Gastrocnemius medialis (tissue), 4 donors: ENCODE measurements at regions not wholly inside any gene's neighbourhood (a gene's known extent, or its start where the extent isn't known, plus 50 kb on each side); places are given as distances from the start of the nearest gene placed in this dataset.

Experiments
- ATAC-seq, 2 donors: fragments of 150-250 bp; one replicate each; pipeline ENCODE4 v1.9.1; 2016
- DNase-seq, 2 donors: peaks; one replicate each; pipeline ENCODE4 v3.0.0-alpha.2; 2019
- H3K27ac ChIP-seq, 4 donors: fragments of 200-600 bp; sonication (generic); 1 replicate in 1 of 4; 2 replicates in 3 of 4; pipeline ENCODE4 v1.5.1; 2016 to 2018; ENCODE audit warnings: mild to moderate bottlenecking in 2 of 4, moderate library complexity in 1 of 4
- H3K27me3 ChIP-seq, 3 donors: fragments of 200-600 bp; sonication (generic) in 2 of 3; 1 replicate in 1 of 3; 2 replicates in 2 of 3; pipeline versions ENCODE4 v1.5.1 to v1.6.0; 2016 to 2019; ENCODE audit warnings: mild to moderate bottlenecking in 1 of 3, moderate library complexity in 1 of 3
- H3K36me3 ChIP-seq, 2 donors: fragments of 200-600 bp; sonication (generic) in 1 of 2; one replicate each; pipeline ENCODE4 v1.5.1; 2017 to 2018
- H3K4me1 ChIP-seq, 2 donors: fragments of 200-600 bp; sonication (generic) in 1 of 2; one replicate each; pipeline ENCODE4 v1.5.1; 2016 to 2017; ENCODE audit warnings: mild to moderate bottlenecking in 2 of 2
- H3K4me3 ChIP-seq, 4 donors: fragments of 200-600 bp; sonication (generic) in 3 of 4; 1 replicate in 1 of 4; 2 replicates in 3 of 4; pipeline ENCODE4 v1.5.1; 2016 to 2019; ENCODE audit warnings: mild to moderate bottlenecking in 2 of 4
- H3K9me3 ChIP-seq, 3 donors: fragments of 200-600 bp; sonication (generic) in 2 of 3; 1 replicate in 1 of 3; 2 replicates in 2 of 3; pipeline ENCODE4 v1.5.1; 2016 to 2019
- POLR2A ChIP-seq, 2 donors: fragments of 450-650 bp; IDR thresholded peaks; one replicate each; pipeline ENCODE4 v1.6.1; 2017; ENCODE audit warnings: antibody characterized with exemption in 2 of 2, mild to moderate bottlenecking in 2 of 2, moderate library complexity in 2 of 2
- in situ Hi-C, 4 donors: fragments of 200-750 bp; cut with MboI; loops; one replicate each; pipeline versions ENCODE4 v1.15.0 to v1.8.0; 2017; ENCODE audit warnings: low sequenced_read_pairs in 4 of 4
- intact Hi-C: fragments of 100-400 bp; cut with DNase I; formaldehyde crosslinking; loops from one replicate; pipeline ENCODE4 v1.15.1; 2023; ENCODE audit warnings: low total_unique reads
- TF ChIP-seq, protein P1 (sequence below), 5 experiments: fragments of 450-650 bp in 3 of 5; fragments of 200-600 bp in 2 of 5; sonication (generic) in 2 of 5; IDR thresholded peaks in 4 of 5; conservative IDR thresholded peaks in 1 of 5; 1 replicate in 4 of 5; 2 replicates in 1 of 5; pipeline ENCODE4 v1.5.1; 2016 to 2019; ENCODE audit warnings: antibody characterized with exemption in 5 of 5, mild to moderate bottlenecking in 3 of 5, moderate library complexity in 3 of 5

DNA sequence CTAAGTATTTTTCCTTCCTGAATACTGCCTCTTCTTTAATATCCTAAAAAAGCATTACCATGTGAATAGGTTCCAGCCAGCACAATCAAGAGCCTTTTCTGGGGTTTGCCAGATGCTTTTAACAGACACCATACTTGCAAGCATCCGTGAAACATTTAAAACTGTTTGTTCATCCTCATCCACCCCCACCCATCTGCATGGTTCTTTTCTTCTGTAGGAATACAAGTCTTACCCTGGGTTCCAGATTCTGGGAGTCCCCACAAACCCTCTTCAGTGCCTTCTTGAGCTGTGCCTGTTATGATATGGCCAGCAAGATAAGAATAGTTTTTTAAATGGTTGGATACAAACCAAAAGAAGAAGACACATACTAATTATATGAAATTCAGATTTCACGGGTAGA, 354.9 kb upstream of the PLXNA2 start:
- no peaks in the 10 kb centered on the region for H3K27me3 ChIP-seq
- TF ChIP-seq, protein P1, sequence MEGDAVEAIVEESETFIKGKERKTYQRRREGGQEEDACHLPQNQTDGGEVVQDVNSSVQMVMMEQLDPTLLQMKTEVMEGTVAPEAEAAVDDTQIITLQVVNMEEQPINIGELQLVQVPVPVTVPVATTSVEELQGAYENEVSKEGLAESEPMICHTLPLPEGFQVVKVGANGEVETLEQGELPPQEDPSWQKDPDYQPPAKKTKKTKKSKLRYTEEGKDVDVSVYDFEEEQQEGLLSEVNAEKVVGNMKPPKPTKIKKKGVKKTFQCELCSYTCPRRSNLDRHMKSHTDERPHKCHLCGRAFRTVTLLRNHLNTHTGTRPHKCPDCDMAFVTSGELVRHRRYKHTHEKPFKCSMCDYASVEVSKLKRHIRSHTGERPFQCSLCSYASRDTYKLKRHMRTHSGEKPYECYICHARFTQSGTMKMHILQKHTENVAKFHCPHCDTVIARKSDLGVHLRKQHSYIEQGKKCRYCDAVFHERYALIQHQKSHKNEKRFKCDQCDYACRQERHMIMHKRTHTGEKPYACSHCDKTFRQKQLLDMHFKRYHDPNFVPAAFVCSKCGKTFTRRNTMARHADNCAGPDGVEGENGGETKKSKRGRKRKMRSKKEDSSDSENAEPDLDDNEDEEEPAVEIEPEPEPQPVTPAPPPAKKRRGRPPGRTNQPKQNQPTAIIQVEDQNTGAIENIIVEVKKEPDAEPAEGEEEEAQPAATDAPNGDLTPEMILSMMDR (IDR thresholded peaks at IDR 0.05 in 4 of 5, conservative IDR thresholded peaks at IDR 0.05 in 1 of 5) = no peak
- no peak for TF ChIP-seq POLR2A (IDR thresholded peaks at IDR 0.05)
- ATAC-seq = no peak
- H3K4me3 ChIP-seq = no peak overlapping the region
- intact Hi-C loops = no loop called here
- H3K4me1 ChIP-seq = no peaks in the 10 kb centered on the region
- DNase-seq = no peak
- H3K27ac ChIP-seq = no peak overlapping the region
- no peaks in the 10 kb centered on the region for H3K36me3 ChIP-seq
- in situ Hi-C loops = no loop called here
- H3K9me3 ChIP-seq = no peaks in the 10 kb centered on the region

DNA sequence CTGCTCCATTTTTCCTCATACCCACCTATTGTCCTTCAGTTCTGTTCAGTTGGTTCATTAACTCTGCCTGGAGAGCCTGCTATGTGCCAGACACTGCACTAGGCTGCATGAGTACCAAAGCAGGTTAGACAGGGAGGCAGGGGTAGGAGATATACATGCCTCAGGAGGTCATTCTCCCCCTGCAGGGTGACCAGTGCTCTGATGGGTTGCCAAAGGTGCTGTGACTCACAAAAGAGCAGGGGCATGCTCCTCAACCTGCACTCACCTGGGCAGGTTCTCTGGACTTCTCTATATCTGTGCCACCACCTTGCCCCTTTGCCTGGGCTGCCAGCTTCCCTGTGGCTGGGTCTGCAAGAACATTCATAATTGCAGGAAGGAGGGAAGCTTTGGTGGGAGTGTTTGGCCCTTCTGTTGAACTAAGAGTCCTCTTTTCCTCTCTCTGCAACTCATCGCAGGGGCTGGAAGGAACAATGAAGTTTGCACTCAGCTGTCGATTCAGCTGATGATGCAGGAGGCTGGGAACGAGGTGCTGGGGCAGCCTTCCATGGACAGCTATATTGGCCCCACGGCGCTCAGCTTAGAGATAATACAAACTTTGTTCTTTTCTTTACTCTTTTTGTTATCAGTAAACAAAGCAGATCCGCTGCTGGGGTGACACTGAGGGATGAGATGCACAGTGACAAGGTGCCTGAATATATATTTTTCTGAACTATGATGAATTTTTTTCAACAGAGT, 356.4 kb upstream of the PLXNA2 start:
- no peaks in the 10 kb centered on the region for H3K4me1 ChIP-seq
- intact Hi-C loops (no loop called here), in situ Hi-C loops (no loop called here)
- H3K4me3 ChIP-seq = no peak overlapping the region
- TF ChIP-seq, protein P1 (IDR thresholded peaks at IDR 0.05 in 4 of 5, conservative IDR thresholded peaks at IDR 0.05 in 1 of 5) = no peak
- TF ChIP-seq POLR2A (IDR thresholded peaks at IDR 0.05) = no peak
- H3K36me3 ChIP-seq = no peaks in the 10 kb centered on the region
- H3K9me3 ChIP-seq = no peaks in the 10 kb centered on the region
- DNase-seq (no peak), ATAC-seq (no peak)
- no peaks in the 10 kb centered on the region for H3K27me3 ChIP-seq
- no peak overlapping the region for H3K27ac ChIP-seq

DNA sequence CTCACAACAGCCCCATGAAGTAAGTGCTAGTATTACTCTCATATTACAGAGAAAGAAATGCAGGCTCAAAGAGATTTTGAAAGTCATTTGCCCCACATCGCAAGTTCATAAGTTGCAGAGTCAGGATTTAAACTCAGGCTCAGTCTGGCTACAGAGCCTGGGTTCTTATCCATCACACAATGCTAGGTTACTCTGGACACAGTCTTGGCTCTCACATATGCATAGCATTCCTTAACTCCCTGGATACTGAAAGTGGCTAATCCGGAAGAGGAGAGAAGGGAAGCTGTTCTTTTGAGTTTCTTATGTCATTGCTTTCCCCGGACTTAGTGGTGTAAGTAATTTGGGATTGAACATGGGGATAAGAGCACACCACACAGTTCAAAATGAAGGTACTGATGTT, 357.4 kb upstream of the PLXNA2 start:
- Histone ChIP-seq H3K27me3 (no peaks in the 10 kb centered on the region), H3K4me1 (no peaks in the 10 kb centered on the region), H3K27ac (no peak overlapping the region), H3K4me3 (no peak overlapping the region), H3K36me3 (no peaks in the 10 kb centered on the region), H3K9me3 (no peaks in the 10 kb centered on the region)
- TF ChIP-seq, protein P1 (IDR thresholded peaks at IDR 0.05 in 4 of 5, conservative IDR thresholded peaks at IDR 0.05 in 1 of 5) = no peak
- no peak for TF ChIP-seq POLR2A (IDR thresholded peaks at IDR 0.05)
- ATAC-seq = no peak
- in situ Hi-C loops (no loop called here), intact Hi-C loops (no loop called here)
- DNase-seq = no peak

DNA sequence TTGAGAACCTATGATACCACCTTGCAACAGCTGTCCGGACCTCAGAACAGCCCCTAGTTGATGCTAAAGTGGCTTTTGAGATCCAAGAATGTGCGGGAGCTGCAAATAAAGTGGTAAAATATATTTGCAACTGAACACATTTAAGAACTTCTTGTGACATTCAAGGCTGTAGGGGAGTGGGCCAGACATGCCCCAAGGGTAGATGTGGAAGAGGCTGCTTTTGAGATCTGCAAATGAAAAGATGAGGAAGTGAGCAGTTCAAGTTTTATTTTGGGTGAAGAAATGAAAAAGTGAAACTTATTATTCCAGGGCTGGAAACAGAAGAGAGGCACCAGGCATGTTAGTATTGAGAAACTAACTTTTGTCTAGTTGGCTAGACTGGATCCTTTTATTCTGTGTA, 359.5 kb upstream of the PLXNA2 start:
- intact Hi-C loops = no loop called here
- ATAC-seq = no peak

More for the DNA sequence above, 359.5 kb upstream of the PLXNA2 start:
- in situ Hi-C loops = no loop called here
- Histone ChIP-seq H3K27me3 (no peaks in the 10 kb centered on the region), H3K9me3 (no peaks in the 10 kb centered on the region), H3K4me3 (no peak overlapping the region), H3K4me1 (no peaks in the 10 kb centered on the region), H3K36me3 (no peaks in the 10 kb centered on the region), H3K27ac (no peak overlapping the region)
- DNase-seq = no peak
- no peak for TF ChIP-seq POLR2A (IDR thresholded peaks at IDR 0.05)
- TF ChIP-seq, protein P1 (IDR thresholded peaks at IDR 0.05 in 4 of 5, conservative IDR thresholded peaks at IDR 0.05 in 1 of 5) = no peak
